ENCODE measurements at regions not wholly inside any gene's neighbourhood (a gene's known extent, or its start where the extent isn't known, plus 50 kb on each side); places are given as distances from the start of the nearest gene placed in this dataset.

- TF ChIP-seq, protein P1, sequence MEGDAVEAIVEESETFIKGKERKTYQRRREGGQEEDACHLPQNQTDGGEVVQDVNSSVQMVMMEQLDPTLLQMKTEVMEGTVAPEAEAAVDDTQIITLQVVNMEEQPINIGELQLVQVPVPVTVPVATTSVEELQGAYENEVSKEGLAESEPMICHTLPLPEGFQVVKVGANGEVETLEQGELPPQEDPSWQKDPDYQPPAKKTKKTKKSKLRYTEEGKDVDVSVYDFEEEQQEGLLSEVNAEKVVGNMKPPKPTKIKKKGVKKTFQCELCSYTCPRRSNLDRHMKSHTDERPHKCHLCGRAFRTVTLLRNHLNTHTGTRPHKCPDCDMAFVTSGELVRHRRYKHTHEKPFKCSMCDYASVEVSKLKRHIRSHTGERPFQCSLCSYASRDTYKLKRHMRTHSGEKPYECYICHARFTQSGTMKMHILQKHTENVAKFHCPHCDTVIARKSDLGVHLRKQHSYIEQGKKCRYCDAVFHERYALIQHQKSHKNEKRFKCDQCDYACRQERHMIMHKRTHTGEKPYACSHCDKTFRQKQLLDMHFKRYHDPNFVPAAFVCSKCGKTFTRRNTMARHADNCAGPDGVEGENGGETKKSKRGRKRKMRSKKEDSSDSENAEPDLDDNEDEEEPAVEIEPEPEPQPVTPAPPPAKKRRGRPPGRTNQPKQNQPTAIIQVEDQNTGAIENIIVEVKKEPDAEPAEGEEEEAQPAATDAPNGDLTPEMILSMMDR (IDR thresholded peaks at IDR 0.05; ENCODE audit: low read depth, low read length, poor library complexity, severe bottlenecking) = no peak
- no peak for TF ChIP-seq EZH2phosphoT487 (IDR thresholded peaks at IDR 0.05; ENCODE audit: borderline replicate concordance, low read length)
Measured at GRCh38 chr1:25123551-25123950, 108.8 kb downstream of the SYF2 start.

Data from DOHH2 (cell line).